Stimulated activated CD8-positive, alpha-beta memory T cell treated with anti-CD3 and anti-CD28 coated beads, Interleukin-12 subunit alpha, Interleukin-12 subunit beta, amount 100 ng/mL, for 4 hours (primary cell): ENCODE measurements at regions not wholly inside any gene's neighbourhood (a gene's known extent, or its start where the extent isn't known, plus 50 kb on each side); places are given as distances from the start of the nearest gene placed in this dataset.
"Not testable (repeated sequence)": the region's sequence is repeated elsewhere in the genome, so short reads cannot be mapped to it uniquely, and the experiment has no call there.

ENCODE experiments used
- DNase-seq: peaks from one replicate; pipeline ENCODE4 v3.0.0-alpha.2; 2020; ENCODE audit warnings: low read depth

- no peak for DNase-seq
These were observed 150.9 kb downstream of the HLX start for GRCh38 chr1:221029981-221030649.

GRCh38 chr1:221030990-221031389 lies 151.7 kb downstream of the HLX start:
- DNase-seq, result no peak

GRCh38 chr1:221031458-221032203 lies 152.4 kb downstream of the HLX start:
- DNase-seq, result no peak

GRCh38 chr1:221032204-221032585 lies 153.0 kb downstream of the HLX start:
- DNase-seq, result no peak

GRCh38 chr1:221032637-221033280 lies 153.5 kb downstream of the HLX start:
- no peak for DNase-seq

- no peak for DNase-seq
These were observed 156.5 kb downstream of the HLX start for GRCh38 chr1:221035662-221036153.

- DNase-seq, result no peak
These were observed 160.4 kb downstream of the HLX start for GRCh38 chr1:221039616-221040015.

- no peak for DNase-seq
These were observed 160.9 kb downstream of the HLX start for GRCh38 chr1:221040101-221040500.

- no peak for DNase-seq
These were observed 161.5 kb downstream of the HLX start for GRCh38 chr1:221040691-221041285.

- no peak for DNase-seq
These were observed 165.3 kb downstream of the HLX start for GRCh38 chr1:221044538-221044937.

- DNase-seq, result no peak
These were observed 165.9 kb downstream of the HLX start for GRCh38 chr1:221045151-221045550.

- DNase-seq, result no peak
These were observed 166.9 kb downstream of the HLX start for GRCh38 chr1:221045842-221046831.

GRCh38 chr1:221051391-221051790 lies 172.1 kb downstream of the HLX start:
- not testable (repeated sequence) for DNase-seq

GRCh38 chr1:221053889-221054288 lies 174.6 kb downstream of the HLX start:
- no peak for DNase-seq

- no peak for DNase-seq
These were observed 180.3 kb downstream of the HLX start for GRCh38 chr1:221059506-221059905.

GRCh38 chr1:221063651-221064050 lies 184.4 kb downstream of the HLX start:
- DNase-seq, result no peak

- DNase-seq, result no peak
These were observed 187.2 kb downstream of the HLX start for GRCh38 chr1:221066351-221067001.

- DNase-seq, result no peak
These were observed 188.5 kb downstream of the HLX start for GRCh38 chr1:221067721-221068120.

- DNase-seq, result no peak
These were observed 190.1 kb downstream of the HLX start for GRCh38 chr1:221069178-221069903.

- DNase-seq, result no peak
These were observed 190.7 kb downstream of the HLX start for GRCh38 chr1:221069986-221070385.
